Keratinocyte (primary cell): ENCODE measurements at regions not wholly inside any gene's neighbourhood (a gene's known extent, or its start where the extent isn't known, plus 50 kb on each side); places are given as distances from the start of the nearest gene placed in this dataset.

Experiments used
- DNase-seq: peaks from one replicate; pipeline ENCODE4 v3.0.0-alpha.2; 2011; ENCODE audit warnings: low read depth, missing footprints, low spot score
- FAIRE-seq: peaks from 2 replicates; lab custom pipeline; 2011; peaks lifted over from hg19 to GRCh38; lab: Jason Lieb, UNC
- H2AFZ ChIP-seq: 2 replicates; pipeline ENCODE4 v1.6.0; 2012; ENCODE audit warnings: low read length, control low read depth, inconsistent platforms; ENCODE audit not compliant: control insufficient read depth
- H3K27ac ChIP-seq: 2 replicates; pipeline ENCODE4 v1.5.1; 2011; ENCODE audit warnings: low read length; ENCODE audit not compliant: control insufficient read depth, insufficient read depth
- H3K27me3 ChIP-seq: 3 replicates; pipeline ENCODE4 v1.6.0; 2011; ENCODE audit warnings: low read length; ENCODE audit not compliant: control insufficient read depth, insufficient read depth; ENCODE audit errors: extremely low read depth
- H3K36me3 ChIP-seq, 2 experiments: 2 replicates in 1 of 2; 3 replicates in 1 of 2; pipeline ENCODE4 v1.5.1; 2011; ENCODE audit warnings: low read length in 2 of 2, mild to moderate bottlenecking in 1 of 2; ENCODE audit not compliant: control insufficient read depth in 2 of 2, insufficient read depth in 2 of 2; ENCODE audit errors: extremely low read depth in 1 of 2
- H3K4me1 ChIP-seq: 3 replicates; pipeline ENCODE4 v1.5.1; 2011; ENCODE audit warnings: low read length; ENCODE audit not compliant: control insufficient read depth, insufficient read depth; ENCODE audit errors: extremely low read depth
- H3K4me2 ChIP-seq: 3 replicates; pipeline ENCODE4 v1.6.0; 2011; ENCODE audit warnings: low read depth, low read length; ENCODE audit not compliant: control insufficient read depth, insufficient read depth; ENCODE audit errors: extremely low read depth
- H3K4me3 ChIP-seq, 3 experiments: fragments of 200-600 bp in 1 of 3; sonication (generic) in 1 of 3; 2 replicates in 2 of 3; 3 replicates in 1 of 3; pipeline ENCODE4 v1.5.1; 2011 to 2016; ENCODE audit warnings: low read length in 3 of 3, mild to moderate bottlenecking in 3 of 3, control low read depth in 2 of 3, inconsistent platforms in 1 of 3, low read depth in 1 of 3, mixed read lengths in 1 of 3, mixed run types in 1 of 3, moderate library complexity in 1 of 3; ENCODE audit not compliant: control insufficient read depth in 2 of 3, insufficient read depth in 2 of 3; ENCODE audit errors: extremely low read depth in 1 of 3
- H3K79me2 ChIP-seq: 2 replicates; pipeline ENCODE4 v1.6.0; 2012; ENCODE audit warnings: low read length; ENCODE audit not compliant: control insufficient read depth, insufficient read depth
- H3K9ac ChIP-seq: 3 replicates; pipeline ENCODE4 v1.6.0; 2011; ENCODE audit warnings: low read length; ENCODE audit not compliant: control insufficient read depth, insufficient read depth; ENCODE audit errors: extremely low read depth
- H3K9me1 ChIP-seq: 3 replicates; pipeline ENCODE4 v1.6.0; 2011; ENCODE audit warnings: low read length; ENCODE audit not compliant: control insufficient read depth, insufficient read depth; ENCODE audit errors: extremely low read depth
- H3K9me3 ChIP-seq: 2 replicates; pipeline ENCODE4 v1.5.1; 2012; ENCODE audit warnings: low read depth, low read length; ENCODE audit not compliant: control insufficient read depth
- H4K20me1 ChIP-seq: 3 replicates; pipeline ENCODE4 v1.6.0; 2011; ENCODE audit warnings: low read length; ENCODE audit not compliant: control insufficient read depth, insufficient read depth; ENCODE audit errors: extremely low read depth
- EZH2 ChIP-seq: IDR thresholded peaks from one replicate; pipeline ENCODE4 v1.6.1; 2012; ENCODE audit warnings: inconsistent platforms, mild to moderate bottlenecking, low read length, moderate library complexity
- dilution Hi-C: fragments of 300-500 bp; cut with MboI; formaldehyde crosslinking; loops from one replicate; pipeline ENCODE4 v1.7.0; 2020; ENCODE audit warnings: low sequenced_read_pairs; ENCODE audit not compliant: extremely low pct_ligation_motif_present
- TF ChIP-seq, protein P1 (sequence below), 3 experiments: IDR thresholded peaks in 1 of 3; conservative IDR thresholded peaks in 1 of 3; optimal IDR thresholded peaks in 1 of 3; 2 replicates in 2 of 3; 3 replicates in 1 of 3; pipeline versions ENCODE3 to v1.5.1; 2011; ENCODE audit warnings: low read length in 3 of 3, mild to moderate bottlenecking in 3 of 3, moderate library complexity in 2 of 3, control low read depth in 1 of 3, inconsistent platforms in 1 of 3; ENCODE audit not compliant: insufficient read depth in 2 of 3; ENCODE audit errors: extremely low read depth in 1 of 3

DNA sequence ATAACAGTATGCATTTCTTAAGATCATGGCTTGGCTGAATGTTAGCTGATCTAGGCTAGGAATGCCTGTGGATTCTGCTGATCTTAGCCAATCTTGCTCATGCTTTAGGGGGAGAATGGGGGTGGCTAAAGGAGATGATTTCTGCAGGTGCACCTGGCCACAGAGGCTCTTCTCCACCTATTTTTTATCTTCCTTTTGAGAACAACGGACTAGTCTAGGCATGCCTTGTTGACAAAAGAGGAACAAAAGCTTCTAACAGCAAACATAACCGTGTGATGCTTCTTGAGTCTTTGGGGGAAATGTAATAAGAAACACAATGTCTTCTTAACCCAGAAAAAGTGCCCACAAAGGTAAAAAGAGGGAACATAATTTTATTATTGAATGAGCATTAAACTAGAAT, 743.5 kb downstream of the ARAP2 start:
- H2AFZ ChIP-seq: no peak overlapping the region
- TF ChIP-seq EZH2: no peak
- TF ChIP-seq, protein P1, sequence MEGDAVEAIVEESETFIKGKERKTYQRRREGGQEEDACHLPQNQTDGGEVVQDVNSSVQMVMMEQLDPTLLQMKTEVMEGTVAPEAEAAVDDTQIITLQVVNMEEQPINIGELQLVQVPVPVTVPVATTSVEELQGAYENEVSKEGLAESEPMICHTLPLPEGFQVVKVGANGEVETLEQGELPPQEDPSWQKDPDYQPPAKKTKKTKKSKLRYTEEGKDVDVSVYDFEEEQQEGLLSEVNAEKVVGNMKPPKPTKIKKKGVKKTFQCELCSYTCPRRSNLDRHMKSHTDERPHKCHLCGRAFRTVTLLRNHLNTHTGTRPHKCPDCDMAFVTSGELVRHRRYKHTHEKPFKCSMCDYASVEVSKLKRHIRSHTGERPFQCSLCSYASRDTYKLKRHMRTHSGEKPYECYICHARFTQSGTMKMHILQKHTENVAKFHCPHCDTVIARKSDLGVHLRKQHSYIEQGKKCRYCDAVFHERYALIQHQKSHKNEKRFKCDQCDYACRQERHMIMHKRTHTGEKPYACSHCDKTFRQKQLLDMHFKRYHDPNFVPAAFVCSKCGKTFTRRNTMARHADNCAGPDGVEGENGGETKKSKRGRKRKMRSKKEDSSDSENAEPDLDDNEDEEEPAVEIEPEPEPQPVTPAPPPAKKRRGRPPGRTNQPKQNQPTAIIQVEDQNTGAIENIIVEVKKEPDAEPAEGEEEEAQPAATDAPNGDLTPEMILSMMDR (optimal IDR thresholded peaks at IDR 0.05 in 1 of 3, IDR thresholded peaks at IDR 0.05 in 1 of 3, conservative IDR thresholded peaks at IDR 0.05 in 1 of 3; ENCODE audit: extremely low read depth in 1 of 3, insufficient read depth in 2 of 3, low read length in 3 of 3): no peak
- dilution Hi-C loops: no loop called here
- no peaks in the 10 kb centered on the region for H3K36me3 ChIP-seq
- no peaks in the 10 kb centered on the region for H3K27me3 ChIP-seq
- DNase-seq (no peak), FAIRE-seq (no peak)
- no peak overlapping the region for H3K27ac ChIP-seq
- no peak overlapping the region for H3K4me2 ChIP-seq
- no peaks in the 10 kb centered on the region for H3K9me1 ChIP-seq
- H3K9me3 ChIP-seq: no peaks in the 10 kb centered on the region
- no peak overlapping the region for H3K9ac ChIP-seq
- no peaks in the 10 kb centered on the region for H3K4me1 ChIP-seq
- no peak overlapping the region for H3K4me3 ChIP-seq
- no peaks in the 10 kb centered on the region for H3K79me2 ChIP-seq
- no peaks in the 10 kb centered on the region for H4K20me1 ChIP-seq

GRCh38 chr4:35503435-35503834, 740.9 kb downstream of the ARAP2 start:
- Histone ChIP-seq H3K4me1 (no peaks in the 10 kb centered on the region), H3K36me3 (no peaks in the 10 kb centered on the region), H3K4me3 (no peak overlapping the region), H3K27me3 (no peaks in the 10 kb centered on the region), H4K20me1 (no peaks in the 10 kb centered on the region), H3K9ac (no peak overlapping the region), H3K4me2 (no peak overlapping the region), H3K79me2 (no peaks in the 10 kb centered on the region), H2AFZ (no peak overlapping the region), H3K27ac (no peak overlapping the region), H3K9me1 (no peaks in the 10 kb centered on the region), H3K9me3 (no peaks in the 10 kb centered on the region)
- DNase-seq (no peak), FAIRE-seq (no peak)
- dilution Hi-C loops: no loop called here
- TF ChIP-seq EZH2: no peak
- TF ChIP-seq, protein P1 (optimal IDR thresholded peaks at IDR 0.05 in 1 of 3, IDR thresholded peaks at IDR 0.05 in 1 of 3, conservative IDR thresholded peaks at IDR 0.05 in 1 of 3; ENCODE audit: extremely low read depth in 1 of 3, insufficient read depth in 2 of 3, low read length in 3 of 3): no peak
